Stimulated activated CD4-positive, alpha-beta T cell treated with anti-CD3 and anti-CD28 coated beads, TNF-alpha, amount 100 ng/mL, for 24 hours (primary cell): ENCODE measurements at regions not wholly inside any gene's neighbourhood (a gene's known extent, or its start where the extent isn't known, plus 50 kb on each side); places are given as distances from the start of the nearest gene placed in this dataset.
"Not testable (repeated sequence)": the region's sequence is repeated elsewhere in the genome, so short reads cannot be mapped to it uniquely, and the experiment has no call there.

Experiments used
- DNase-seq, 3 experiments: peaks; one replicate each; pipeline ENCODE4 v3.0.0-alpha.2; 2020; ENCODE audit warnings: low read depth in 3 of 3

GRCh38 chr5:110248921-110249320 lies 477.6 kb downstream of the TMEM232 start:
- no peak for DNase-seq

- no peak for DNase-seq
Measured at GRCh38 chr5:110250355-110250754, 476.1 kb downstream of the TMEM232 start.

- no peak for DNase-seq
Measured at GRCh38 chr5:110250755-110251154, 475.7 kb downstream of the TMEM232 start.

GRCh38 chr5:110251366-110251765 lies 475.1 kb downstream of the TMEM232 start:
- no peak for DNase-seq

- DNase-seq, result no peak
Measured at GRCh38 chr5:110255194-110255593, 471.3 kb downstream of the TMEM232 start.

GRCh38 chr5:110256298-110256697 lies 470.2 kb downstream of the TMEM232 start:
- DNase-seq, result no peak

GRCh38 chr5:110257971-110258370 lies 468.5 kb downstream of the TMEM232 start:
- DNase-seq, result no peak

GRCh38 chr5:110258460-110259216 lies 467.8 kb downstream of the TMEM232 start:
- no peak for DNase-seq

- no peak for DNase-seq
Measured at GRCh38 chr5:110262749-110263148, 463.7 kb downstream of the TMEM232 start.

- no peak for DNase-seq
Measured at GRCh38 chr5:110264661-110265060, 461.8 kb downstream of the TMEM232 start.

- DNase-seq, result no peak
Measured at GRCh38 chr5:110265162-110265561, 461.3 kb downstream of the TMEM232 start.

GRCh38 chr5:110267714-110268113 lies 458.8 kb downstream of the TMEM232 start:
- no peak for DNase-seq

GRCh38 chr5:110268283-110268682 lies 458.2 kb downstream of the TMEM232 start:
- DNase-seq, result no peak

- no peak for DNase-seq
Measured at GRCh38 chr5:110268985-110269384, 457.5 kb downstream of the TMEM232 start.

GRCh38 chr5:110269478-110270142 lies 456.9 kb downstream of the TMEM232 start:
- DNase-seq, result no peak

GRCh38 chr5:110275878-110276277 lies 450.6 kb downstream of the TMEM232 start:
- DNase-seq, result no peak

- not testable (repeated sequence) for DNase-seq
Measured at GRCh38 chr5:110278449-110278848, 448.0 kb downstream of the TMEM232 start.

GRCh38 chr5:110284121-110284520 lies 442.4 kb downstream of the TMEM232 start:
- DNase-seq, result not testable (repeated sequence)

- no peak for DNase-seq
Measured at GRCh38 chr5:110288766-110289511, 437.5 kb downstream of the TMEM232 start.

- DNase-seq, result no peak
Measured at GRCh38 chr5:110289512-110289810, 437.0 kb downstream of the TMEM232 start.

GRCh38 chr5:110290542-110290941 lies 435.9 kb downstream of the TMEM232 start:
- DNase-seq, result no peak

- no peak for DNase-seq
Measured at GRCh38 chr5:110294281-110294680, 432.2 kb downstream of the TMEM232 start.

GRCh38 chr5:110297152-110297670 lies 429.3 kb downstream of the TMEM232 start:
- no peak for DNase-seq
